Activated naive CD4-positive, alpha-beta T cell (primary cell): ENCODE measurements at regions not wholly inside any gene's neighbourhood (a gene's known extent, or its start where the extent isn't known, plus 50 kb on each side); places are given as distances from the start of the nearest gene placed in this dataset.
A peak's percentile ranks its signal among the peaks of the same experiment; 100 is the strongest.

Experiments used
- DNase-seq, 4 experiments: peaks; one replicate each; lab custom pipeline; 2025; lab: John Stamatoyannopoulos, UW

DNA sequence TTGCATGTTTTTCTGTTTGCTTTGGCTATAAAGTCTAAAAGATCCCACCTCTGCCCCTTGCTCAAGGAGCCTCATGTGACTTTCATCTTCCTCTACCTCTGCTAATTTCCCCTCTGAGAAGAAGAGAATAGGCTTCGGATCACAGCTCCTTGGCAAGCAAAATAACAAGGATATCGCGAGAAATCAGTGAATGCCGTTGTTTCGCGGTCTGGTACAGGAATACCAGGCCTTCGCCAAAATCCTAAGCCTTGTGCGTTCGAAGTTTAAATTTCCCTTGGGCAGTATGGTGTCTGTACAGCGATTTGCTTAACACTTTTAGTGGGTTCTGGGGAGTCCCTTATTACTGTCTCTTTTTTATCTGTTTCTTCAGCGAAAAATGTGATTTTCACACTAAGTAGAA is 142.3 kb downstream of the IRF8 start:
- no peak for DNase-seq

- DNase-seq, result no peak
Measured at GRCh38 chr16:86041807-86042206, 142.8 kb downstream of the IRF8 start.

DNA sequence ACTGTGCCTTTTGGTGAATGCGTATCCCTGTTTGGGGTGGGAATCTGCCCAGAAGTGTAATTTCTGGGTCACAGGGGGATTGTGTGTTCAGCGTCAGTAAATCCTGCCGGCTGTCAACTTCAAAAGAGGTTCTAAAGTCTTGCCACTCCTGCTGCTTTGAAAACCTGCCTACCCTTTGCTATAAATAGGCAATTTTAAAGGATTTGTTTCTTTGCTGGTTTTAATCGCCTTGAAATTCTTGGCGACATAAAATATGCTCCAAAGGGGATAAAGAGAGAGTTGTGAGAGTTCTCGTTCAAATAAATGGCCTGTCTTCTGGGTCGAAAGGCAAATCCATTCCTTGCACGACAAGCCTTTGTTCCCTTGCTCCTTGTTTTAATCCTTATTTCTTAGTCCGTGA is 143.4 kb downstream of the IRF8 start:
- no peak for DNase-seq

DNA sequence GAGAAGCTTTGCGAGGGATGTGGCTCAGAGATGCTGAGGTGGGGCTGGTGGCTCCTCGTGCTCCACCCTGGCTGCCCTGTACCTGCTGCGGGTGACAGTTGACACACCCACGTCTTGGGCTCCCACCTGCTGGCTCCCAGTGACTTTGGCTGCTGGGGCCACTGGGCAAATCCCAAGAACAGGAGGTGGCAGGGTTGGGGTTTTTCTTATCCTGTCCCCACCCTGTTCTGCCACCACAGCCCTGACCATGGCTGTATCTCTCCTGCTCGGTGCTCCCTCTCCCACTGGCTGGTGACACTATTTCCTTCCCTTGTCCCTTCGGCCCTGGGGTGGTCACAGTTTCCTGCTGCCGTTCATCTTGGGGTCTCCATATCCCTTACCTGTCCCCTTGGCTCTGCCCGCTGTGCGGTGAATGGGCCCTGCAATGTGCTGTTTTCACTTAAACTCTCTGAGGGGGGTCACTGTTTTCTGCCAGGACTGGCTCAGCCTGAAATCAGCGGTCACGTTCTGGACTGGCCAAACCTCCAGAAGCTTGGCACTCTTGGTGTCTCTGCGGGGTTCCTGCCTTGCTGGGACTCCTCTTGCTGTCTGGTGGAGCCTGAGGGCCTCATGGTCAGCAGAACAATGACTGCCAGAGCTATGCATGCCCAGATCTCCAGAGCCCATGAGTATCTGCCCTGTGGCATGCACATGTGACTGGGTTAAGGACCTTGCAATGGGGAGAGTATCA is 144.2 kb downstream of the IRF8 start:
- no peak for DNase-seq

GRCh38 chr16:86044241-86044671 is 145.3 kb downstream of the IRF8 start:
- DNase-seq, result peak in 2 of 4 experiments; percentile 2 to 7

DNA sequence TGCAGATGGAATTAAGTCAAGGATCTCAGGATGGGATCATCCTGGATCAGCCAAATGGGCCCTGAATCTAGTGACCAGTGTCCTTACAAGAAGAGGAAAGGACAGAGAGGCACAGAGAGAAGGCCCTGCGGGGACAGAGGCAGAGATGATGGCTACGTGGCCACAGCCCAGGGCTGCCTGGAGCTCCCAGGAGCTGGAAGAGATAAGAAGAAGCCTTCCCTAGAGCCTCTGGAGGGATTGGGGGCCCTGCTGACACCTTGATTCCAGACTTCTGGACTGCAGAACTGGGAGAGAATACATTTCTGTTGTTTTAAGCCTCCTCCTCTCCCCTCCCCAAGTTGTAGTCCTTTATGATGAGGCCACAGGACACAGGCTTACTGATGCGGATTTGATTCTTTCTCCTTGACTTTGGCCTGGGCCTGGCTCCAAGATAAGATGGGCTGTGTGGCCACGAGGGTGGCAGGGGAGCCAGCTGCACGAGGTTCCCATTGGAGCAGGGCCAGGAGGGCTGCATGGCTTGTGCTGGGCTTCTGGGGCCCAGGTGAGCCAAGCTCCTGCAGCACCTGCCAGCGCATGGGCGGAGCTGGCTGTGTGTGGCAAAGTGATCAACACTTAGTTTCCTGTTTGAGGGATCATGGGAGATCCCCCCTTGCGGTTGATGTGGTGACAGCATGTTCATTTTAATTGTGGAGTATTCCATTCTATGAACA is 146.1 kb downstream of the IRF8 start:
- peak in 2 of 4 experiments; percentile 7 to 21 for DNase-seq

GRCh38 chr16:86045591-86045971 is 146.6 kb downstream of the IRF8 start:
- no peak for DNase-seq

GRCh38 chr16:86046026-86046425 is 147.1 kb downstream of the IRF8 start:
- DNase-seq, result no peak

DNA sequence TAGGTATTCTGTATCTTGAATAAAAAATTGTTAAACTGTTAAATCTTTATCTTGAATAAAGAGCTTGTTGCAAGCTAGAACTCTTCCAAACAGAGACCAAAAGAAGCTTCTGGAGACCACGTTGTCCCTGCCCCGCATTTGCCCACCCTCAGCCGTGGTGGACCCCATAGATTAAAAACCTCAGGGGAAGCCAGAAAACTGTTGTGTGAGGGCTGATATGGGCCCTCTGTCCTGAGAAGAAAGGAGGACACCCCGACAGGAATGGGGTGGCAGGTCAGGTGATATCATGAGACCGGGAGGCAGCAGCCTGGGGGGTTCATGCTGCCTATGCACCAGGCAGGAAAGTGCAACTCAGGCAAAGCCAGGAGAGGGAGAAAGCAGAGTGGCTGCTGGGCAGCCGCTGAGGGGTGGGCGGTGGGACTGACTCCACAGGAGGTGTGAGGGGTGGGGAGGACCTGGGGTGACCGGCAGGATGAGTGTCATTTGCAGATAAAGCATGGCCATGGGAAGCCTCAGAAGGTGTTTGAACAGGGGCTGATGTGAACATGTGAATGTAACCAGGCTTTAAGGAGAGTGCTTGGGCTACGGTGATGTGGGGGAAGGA is 147.8 kb downstream of the IRF8 start:
- no peak for DNase-seq

DNA sequence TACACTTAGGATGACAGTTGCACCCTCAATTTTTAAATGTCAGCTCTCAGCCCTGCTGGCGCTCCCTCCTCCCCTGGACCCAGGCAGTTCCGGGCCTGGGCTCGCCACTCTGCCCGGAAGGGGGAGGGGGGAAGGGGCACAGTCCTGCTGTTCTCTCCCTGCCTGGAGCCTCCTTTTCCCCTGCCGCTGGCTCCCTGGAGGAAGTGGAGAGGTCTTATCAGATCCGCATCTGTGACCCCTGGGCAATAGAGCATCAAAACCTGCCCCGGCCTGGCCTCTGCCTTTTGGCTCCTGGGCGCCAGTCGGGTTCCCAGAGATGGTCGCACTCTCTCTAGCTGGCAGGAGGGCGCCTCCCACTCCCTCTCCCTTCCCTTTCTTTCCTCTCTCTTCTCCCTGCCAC is 149.3 kb downstream of the IRF8 start:
- no peak for DNase-seq

DNA sequence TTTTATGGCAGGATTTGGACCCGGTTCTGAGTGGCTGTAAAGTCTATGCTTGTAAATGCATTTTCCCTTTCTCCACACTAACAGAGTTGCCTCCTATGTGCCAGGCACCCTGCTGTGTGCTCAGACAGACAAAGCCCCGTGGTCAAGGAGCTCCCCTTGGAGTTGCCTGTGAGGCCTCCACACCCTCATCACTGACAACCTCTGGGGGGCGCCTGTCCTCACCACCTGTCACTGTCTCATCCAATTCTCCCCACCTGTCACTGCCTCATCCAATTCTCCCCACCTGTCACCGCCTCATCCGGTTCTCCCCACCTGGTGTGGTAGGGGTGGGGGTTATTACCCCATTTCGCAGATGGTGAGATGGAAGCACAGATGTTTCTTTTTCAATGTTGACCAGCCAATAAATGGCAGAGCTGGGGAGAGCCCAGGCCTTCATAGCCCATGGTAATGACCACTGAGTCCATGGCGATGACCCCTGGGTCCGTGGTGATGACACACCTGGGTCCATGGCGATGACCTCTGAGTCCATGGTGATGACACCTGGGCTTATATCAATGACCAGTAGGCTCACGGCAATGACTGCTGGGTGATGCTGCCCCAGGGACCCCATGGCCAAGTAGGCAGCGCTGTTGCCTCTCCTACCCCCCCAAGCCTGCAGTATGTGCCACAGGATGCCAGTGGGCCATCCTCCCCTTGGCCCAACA is 150.1 kb downstream of the IRF8 start:
- DNase-seq, result no peak

GRCh38 chr16:86049641-86050040 is 150.7 kb downstream of the IRF8 start:
- no peak for DNase-seq

DNA sequence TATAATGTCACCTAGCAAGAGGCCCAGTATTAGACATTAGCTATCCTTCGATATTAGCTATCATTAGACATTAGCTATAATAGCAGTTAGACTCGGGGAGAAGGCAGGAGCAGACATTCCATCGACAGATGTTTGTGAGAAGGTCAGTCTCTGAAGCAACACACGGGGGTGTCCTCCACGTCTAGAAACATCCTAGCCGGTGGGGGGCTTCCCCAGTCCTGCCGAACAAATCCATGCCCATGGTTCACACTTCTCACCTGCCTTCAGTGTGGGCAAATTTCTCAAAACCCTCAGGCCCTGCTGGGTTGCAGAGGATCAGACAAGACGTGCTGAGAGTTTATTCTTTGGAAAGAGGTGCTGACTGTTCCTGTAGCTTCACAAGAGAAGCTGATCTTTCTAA is 151.1 kb downstream of the IRF8 start:
- no peak for DNase-seq

GRCh38 chr16:86050591-86051367 is 151.8 kb downstream of the IRF8 start:
- no peak for DNase-seq

- no peak for DNase-seq
Measured at GRCh38 chr16:86051368-86052114, 152.6 kb downstream of the IRF8 start.

- DNase-seq, result no peak
Measured at GRCh38 chr16:86052115-86052670, 153.2 kb downstream of the IRF8 start.

DNA sequence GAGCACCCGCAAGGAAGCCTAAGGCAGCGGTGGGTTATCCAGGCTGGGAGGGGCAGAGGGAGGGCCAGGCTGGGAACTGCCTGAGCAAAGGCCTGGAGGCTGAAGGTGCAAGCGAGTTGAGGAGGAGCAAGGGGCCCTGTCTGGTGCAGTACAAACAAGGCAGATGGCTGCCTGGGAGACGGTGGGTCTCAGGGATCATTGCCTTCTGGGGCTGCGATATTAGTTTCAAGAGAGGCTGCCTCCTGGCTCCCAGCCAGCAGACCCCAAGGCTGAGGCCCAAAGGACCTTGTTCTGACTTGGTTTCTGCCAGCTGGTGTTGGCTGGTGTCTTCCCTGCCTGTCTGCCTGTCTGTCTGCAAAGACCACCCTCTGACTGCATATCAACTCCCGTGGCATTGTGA is 154.0 kb downstream of the IRF8 start:
- no peak for DNase-seq

DNA sequence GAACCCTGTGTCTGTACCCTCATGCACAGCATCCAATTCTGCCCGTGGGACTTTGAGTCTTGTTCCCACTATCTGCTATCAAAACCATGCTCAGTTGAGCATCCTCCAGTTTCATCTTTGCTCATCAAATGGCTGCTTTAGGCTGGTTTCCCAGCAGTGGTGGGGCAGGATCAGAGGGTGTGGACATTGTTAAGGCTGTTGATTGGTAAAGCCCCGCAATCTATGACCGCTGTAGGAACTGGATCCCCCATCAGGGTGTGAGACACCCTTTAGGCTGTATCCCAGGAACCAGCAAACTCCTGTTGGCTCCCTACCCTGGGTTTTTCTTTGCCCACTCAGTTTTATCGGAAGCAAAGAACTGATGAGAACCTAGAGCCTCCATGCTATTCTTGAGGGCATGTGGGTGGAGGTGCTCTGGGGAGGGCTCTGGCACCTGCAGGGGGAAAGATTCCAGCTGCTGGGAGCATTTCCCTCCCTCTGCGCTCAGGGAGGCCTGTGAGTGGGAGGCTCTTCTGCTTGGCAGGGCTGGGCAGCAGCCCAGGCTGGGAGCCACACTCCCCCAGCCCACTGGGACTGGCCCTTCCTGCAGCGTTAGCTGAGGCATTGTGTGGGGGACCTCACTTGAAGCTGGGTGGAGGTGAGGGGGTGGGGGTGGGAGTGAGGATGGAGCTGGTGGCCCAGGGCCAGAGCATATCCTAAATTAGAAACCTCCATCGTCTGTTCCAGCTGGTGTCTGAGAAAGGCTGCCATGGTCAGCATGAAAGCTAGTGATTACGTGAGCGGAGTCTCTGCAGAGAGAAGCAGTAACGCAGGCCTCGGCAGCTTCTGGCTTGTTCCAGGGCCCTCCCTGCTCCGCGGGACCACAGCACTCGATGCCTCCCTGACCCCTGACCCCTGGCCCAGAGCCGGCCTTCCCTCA is 160.6 kb downstream of the IRF8 start:
- no peak for DNase-seq
